B cell (primary cell): ENCODE measurements at regions not wholly inside any gene's neighbourhood (a gene's known extent, or its start where the extent isn't known, plus 50 kb on each side); places are given as distances from the start of the nearest gene placed in this dataset.
A peak's percentile ranks its signal among the peaks of the same experiment; 100 is the strongest.

Experiments
- ATAC-seq: fragments of 200-7000 bp; cut with Tn5 transposase; one replicate; pipeline ENCODE4 v1.10.0; 2021; ENCODE audit warnings: low read depth, mild to moderate bottlenecking, moderate number of reproducible peaks, moderate library complexity
- CTCF ChIA-PET: fragments of 350-600 bp; sonication (Branson Sonifier 250); formaldehyde crosslinking; loops from one replicate; lab custom pipeline; 2021; ENCODE audit warnings: antibody characterized with exemption, inconsistent platforms; lab: Charles Lee
- POLR2A ChIA-PET: fragments of 350-600 bp; sonication (Branson Sonifier 250); formaldehyde crosslinking; loops from one replicate; lab custom pipeline; 2021; ENCODE audit warnings: antibody characterized with exemption; lab: Charles Lee
- DNase-seq: peaks from one replicate; pipeline ENCODE4 v3.0.0; 2013
- H2AFZ ChIP-seq: 2 replicates; pipeline ENCODE4 v1.6.1; 2012; ENCODE audit warnings: mild to moderate bottlenecking, low read depth, low read length; ENCODE audit not compliant: insufficient read depth, poor library complexity, severe bottlenecking
- H3K27ac ChIP-seq, 2 donors: 1 replicate in 1 of 2; 2 replicates in 1 of 2; pipeline ENCODE4 v1.5.1; 2012 to 2013; ENCODE audit warnings: low read length in 2 of 2, mild to moderate bottlenecking in 2 of 2, moderate library complexity in 1 of 2
- H3K27me3 ChIP-seq, 4 experiments: fragments of 200-600 bp in 1 of 4; sonication (generic) in 1 of 4; replicated peaks in 1 of 4; 1 replicate in 2 of 4; 2 replicates in 2 of 4; pipeline versions ENCODE4 v1.6.1 to v1.7.0; 2013 to 2016; ENCODE audit warnings: low read length in 3 of 4, mild to moderate bottlenecking in 2 of 4, mixed read lengths in 1 of 4, moderate library complexity in 1 of 4; ENCODE audit not compliant: insufficient read depth in 4 of 4, control insufficient read depth in 3 of 4; ENCODE audit errors: control extremely low read depth in 1 of 4
- H3K36me3 ChIP-seq, 2 experiments: replicated peaks in 1 of 2; 1 replicate in 1 of 2; 2 replicates in 1 of 2; pipeline versions ENCODE4 v1.6.1 to v1.7.1; 2013; ENCODE audit warnings: low read length in 1 of 2; ENCODE audit not compliant: insufficient read depth in 2 of 2, control insufficient read depth in 1 of 2; ENCODE audit errors: control extremely low read depth in 1 of 2, extremely low read depth in 1 of 2
- H3K4me1 ChIP-seq, 2 donors: fragments of 200-600 bp in 1 of 2; sonication (generic) in 1 of 2; 1 replicate in 1 of 2; 2 replicates in 1 of 2; pipeline versions ENCODE4 v1.5.1 to v1.6.1; 2013 to 2017; ENCODE audit warnings: low read length in 2 of 2; ENCODE audit not compliant: control insufficient read depth in 2 of 2, insufficient read depth in 2 of 2
- H3K4me2 ChIP-seq: replicated peaks from 2 replicates; pipeline ENCODE3; 2012; ENCODE audit warnings: mild to moderate bottlenecking, low read depth, low read length; ENCODE audit not compliant: poor library complexity, severe bottlenecking
- H3K4me3 ChIP-seq, 5 experiments: fragments of 200-600 bp in 1 of 5; sonication (generic) in 1 of 5; 1 replicate in 3 of 5; 2 replicates in 2 of 5; pipeline versions ENCODE4 v1.5.1 to v1.7.0; 2011 to 2016; ENCODE audit warnings: low read length in 4 of 5, mild to moderate bottlenecking in 4 of 5, low read depth in 2 of 5, control low read depth in 1 of 5, moderate library complexity in 1 of 5; ENCODE audit not compliant: insufficient read depth in 1 of 5; ENCODE audit errors: control extremely low read depth in 1 of 5, extremely low read depth in 1 of 5
- H3K79me2 ChIP-seq: fragments of 200-600 bp; sonication (generic); one replicate; pipeline ENCODE4 v1.6.0; 2016; ENCODE audit warnings: low read length; ENCODE audit not compliant: control insufficient read depth, insufficient read depth
- H3K9ac ChIP-seq: fragments of 200-600 bp; sonication (generic); 2 replicates; pipeline ENCODE4 v1.6.1; 2017; ENCODE audit warnings: mild to moderate bottlenecking, low read length, moderate library complexity
- H3K9me3 ChIP-seq, 3 donors: one replicate each; pipeline versions ENCODE4 v1.6.1 to v1.7.1; 2013; ENCODE audit warnings: low read length in 2 of 3; ENCODE audit not compliant: control insufficient read depth in 2 of 3, insufficient read depth in 1 of 3; ENCODE audit errors: control extremely low read depth in 1 of 3
- H4K20me1 ChIP-seq: 2 replicates; pipeline ENCODE4 v1.6.0; 2012; ENCODE audit warnings: mild to moderate bottlenecking, low read length; ENCODE audit not compliant: insufficient read depth, control insufficient read depth, poor library complexity, severe bottlenecking
- H3K27ac Mint-ChIP-seq: one replicate; pipeline ENCODE4 v1.8.0; 2021; ENCODE audit warnings: mixed read lengths
- H3K27me3 Mint-ChIP-seq: one replicate; pipeline ENCODE4 v1.8.0; 2021; ENCODE audit warnings: mixed read lengths
- H3K4me1 Mint-ChIP-seq: one replicate; pipeline ENCODE4 v1.8.0; 2021; ENCODE audit warnings: mixed read lengths
- H3K4me3 Mint-ChIP-seq: one replicate; pipeline ENCODE4 v1.8.0; 2021; ENCODE audit warnings: mixed read lengths
- H3K9me3 Mint-ChIP-seq: one replicate; pipeline ENCODE4 v1.8.0; 2022; ENCODE audit warnings: mixed read lengths; ENCODE audit not compliant: insufficient read depth
- CTCF ChIP-seq: fragments of 200-600 bp; IDR thresholded peaks from one replicate; pipeline ENCODE4 v1.8.0; 2022; ENCODE audit warnings: antibody characterized with exemption, mild to moderate bottlenecking
- EZH2 ChIP-seq: IDR thresholded peaks from 2 replicates; pipeline ENCODE4 v1.6.1; 2012; ENCODE audit warnings: borderline replicate concordance, low read depth, mild to moderate bottlenecking, moderate library complexity, low read length; ENCODE audit not compliant: insufficient read depth, poor library complexity, severe bottlenecking
- WGBS: methylation state at CpG from one replicate; pipeline ENCODE4 v1.1.5; 2013; ENCODE audit warnings: missing lambda C conversion rate; ENCODE audit not compliant: insufficient coverage; 5-methylcytosine and 5-hydroxymethylcytosine counted together
- intact Hi-C: fragments of 100-400 bp; cut with micrococcal nuclease; formaldehyde crosslinking; loops from one replicate; pipeline ENCODE4 v1.10.0; 2022

GRCh38 chr2:138296365-138296764 is 205.2 kb upstream of the SPOPL start:
- ATAC-seq: no peak
- no peak for TF ChIP-seq CTCF
- TF ChIP-seq EZH2: no peak
- ChIA-PET POLR2A (no interaction called here), CTCF (no interaction called here)
- H2AFZ ChIP-seq: no peak overlapping the region
- H4K20me1 ChIP-seq: no peaks in the 10 kb centered on the region
- H3K4me1 ChIP-seq: peaks cover 4 to 8% of the 10 kb centered on the region in 2 donors
- Mint-ChIP-seq H3K9me3 (no peaks in the 10 kb centered on the region), H3K27me3 (no peaks in the 10 kb centered on the region), H3K4me3 (no peak overlapping the region), H3K4me1 (peaks cover 10% of the 10 kb centered on the region), H3K27ac (no peak overlapping the region)
- DNase-seq: no peak
- H3K9me3 ChIP-seq: no peaks in the 10 kb centered on the region
- no peak overlapping the region for H3K9ac ChIP-seq
- no peaks in the 10 kb centered on the region for H3K79me2 ChIP-seq
- H3K27me3 ChIP-seq: no peaks in the 10 kb centered on the region
- intact Hi-C loops: no loop called here
- H3K36me3 ChIP-seq: no peaks in the 10 kb centered on the region
- H3K4me2 ChIP-seq: no peak overlapping the region
- no peak overlapping the region for H3K27ac ChIP-seq
- H3K4me3 ChIP-seq: no peak overlapping the region

GRCh38 chr2:138298120-138298814 is 203.3 kb upstream of the SPOPL start:
- TF ChIP-seq EZH2: no peak
- no peak for TF ChIP-seq CTCF
- peaks cover 4 to 8% of the 10 kb centered on the region in 2 donors for H3K4me1 ChIP-seq
- POLR2A ChIA-PET: no interaction called here
- no peak for DNase-seq
- intact Hi-C loops: no loop called here
- no peak overlapping the region for H3K4me3 ChIP-seq
- no peak overlapping the region for H3K9ac ChIP-seq
- no peaks in the 10 kb centered on the region for H4K20me1 ChIP-seq
- no peak for ATAC-seq
- H3K27ac ChIP-seq: no peak overlapping the region
- peaks cover 10% of the 10 kb centered on the region for H3K4me1 Mint-ChIP-seq
- H3K27ac Mint-ChIP-seq: no peak overlapping the region
- no peak overlapping the region for H3K4me3 Mint-ChIP-seq
- no peak overlapping the region for H2AFZ ChIP-seq
- no peaks in the 10 kb centered on the region for H3K79me2 ChIP-seq
- H3K9me3 Mint-ChIP-seq: no peaks in the 10 kb centered on the region
- H3K9me3 ChIP-seq: no peaks in the 10 kb centered on the region
- CTCF ChIA-PET: no interaction called here
- WGBS: 71% methylated on average over 4 of the region's 11 CpGs
- no peaks in the 10 kb centered on the region for H3K27me3 Mint-ChIP-seq
- no peaks in the 10 kb centered on the region for H3K27me3 ChIP-seq
- peak overlapping the region; percentile 17 for H3K4me2 ChIP-seq
- H3K36me3 ChIP-seq: no peaks in the 10 kb centered on the region
